Keratinocyte (primary cell): ENCODE measurements at regions not wholly inside any gene's neighbourhood (a gene's known extent, or its start where the extent isn't known, plus 50 kb on each side); places are given as distances from the start of the nearest gene placed in this dataset.
"Not testable (repeated sequence)": the region's sequence is repeated elsewhere in the genome, so short reads cannot be mapped to it uniquely, and the experiment has no call there.

ENCODE experiments used
- DNase-seq: peaks from one replicate; pipeline ENCODE4 v3.0.0-alpha.2; 2011; ENCODE audit warnings: low read depth, missing footprints, low spot score
- FAIRE-seq: peaks from 2 replicates; lab custom pipeline; 2011; peaks lifted over from hg19 to GRCh38; lab: Jason Lieb, UNC
- H2AFZ ChIP-seq: 2 replicates; pipeline ENCODE4 v1.6.0; 2012; ENCODE audit warnings: low read length, control low read depth, inconsistent platforms; ENCODE audit not compliant: control insufficient read depth
- H3K27ac ChIP-seq: 2 replicates; pipeline ENCODE4 v1.5.1; 2011; ENCODE audit warnings: low read length; ENCODE audit not compliant: control insufficient read depth, insufficient read depth
- H3K27me3 ChIP-seq: 3 replicates; pipeline ENCODE4 v1.6.0; 2011; ENCODE audit warnings: low read length; ENCODE audit not compliant: control insufficient read depth, insufficient read depth; ENCODE audit errors: extremely low read depth
- H3K36me3 ChIP-seq, 2 experiments: 2 replicates in 1 of 2; 3 replicates in 1 of 2; pipeline ENCODE4 v1.5.1; 2011; ENCODE audit warnings: low read length in 2 of 2, mild to moderate bottlenecking in 1 of 2; ENCODE audit not compliant: control insufficient read depth in 2 of 2, insufficient read depth in 2 of 2; ENCODE audit errors: extremely low read depth in 1 of 2
- H3K4me1 ChIP-seq: 3 replicates; pipeline ENCODE4 v1.5.1; 2011; ENCODE audit warnings: low read length; ENCODE audit not compliant: control insufficient read depth, insufficient read depth; ENCODE audit errors: extremely low read depth
- H3K4me2 ChIP-seq: 3 replicates; pipeline ENCODE4 v1.6.0; 2011; ENCODE audit warnings: low read depth, low read length; ENCODE audit not compliant: control insufficient read depth, insufficient read depth; ENCODE audit errors: extremely low read depth
- H3K4me3 ChIP-seq, 3 experiments: fragments of 200-600 bp in 1 of 3; sonication (generic) in 1 of 3; 2 replicates in 2 of 3; 3 replicates in 1 of 3; pipeline ENCODE4 v1.5.1; 2011 to 2016; ENCODE audit warnings: low read length in 3 of 3, mild to moderate bottlenecking in 3 of 3, control low read depth in 2 of 3, inconsistent platforms in 1 of 3, low read depth in 1 of 3, mixed read lengths in 1 of 3, mixed run types in 1 of 3, moderate library complexity in 1 of 3; ENCODE audit not compliant: control insufficient read depth in 2 of 3, insufficient read depth in 2 of 3; ENCODE audit errors: extremely low read depth in 1 of 3
- H3K79me2 ChIP-seq: 2 replicates; pipeline ENCODE4 v1.6.0; 2012; ENCODE audit warnings: low read length; ENCODE audit not compliant: control insufficient read depth, insufficient read depth
- H3K9ac ChIP-seq: 3 replicates; pipeline ENCODE4 v1.6.0; 2011; ENCODE audit warnings: low read length; ENCODE audit not compliant: control insufficient read depth, insufficient read depth; ENCODE audit errors: extremely low read depth
- H3K9me1 ChIP-seq: 3 replicates; pipeline ENCODE4 v1.6.0; 2011; ENCODE audit warnings: low read length; ENCODE audit not compliant: control insufficient read depth, insufficient read depth; ENCODE audit errors: extremely low read depth
- H3K9me3 ChIP-seq: 2 replicates; pipeline ENCODE4 v1.5.1; 2012; ENCODE audit warnings: low read depth, low read length; ENCODE audit not compliant: control insufficient read depth
- H4K20me1 ChIP-seq: 3 replicates; pipeline ENCODE4 v1.6.0; 2011; ENCODE audit warnings: low read length; ENCODE audit not compliant: control insufficient read depth, insufficient read depth; ENCODE audit errors: extremely low read depth
- EZH2 ChIP-seq: IDR thresholded peaks from one replicate; pipeline ENCODE4 v1.6.1; 2012; ENCODE audit warnings: inconsistent platforms, mild to moderate bottlenecking, low read length, moderate library complexity
- dilution Hi-C: fragments of 300-500 bp; cut with MboI; formaldehyde crosslinking; loops from one replicate; pipeline ENCODE4 v1.7.0; 2020; ENCODE audit warnings: low sequenced_read_pairs; ENCODE audit not compliant: extremely low pct_ligation_motif_present
- TF ChIP-seq, protein P1 (sequence below), 3 experiments: IDR thresholded peaks in 1 of 3; conservative IDR thresholded peaks in 1 of 3; optimal IDR thresholded peaks in 1 of 3; 2 replicates in 2 of 3; 3 replicates in 1 of 3; pipeline versions ENCODE3 to v1.5.1; 2011; ENCODE audit warnings: low read length in 3 of 3, mild to moderate bottlenecking in 3 of 3, moderate library complexity in 2 of 3, control low read depth in 1 of 3, inconsistent platforms in 1 of 3; ENCODE audit not compliant: insufficient read depth in 2 of 3; ENCODE audit errors: extremely low read depth in 1 of 3

DNA sequence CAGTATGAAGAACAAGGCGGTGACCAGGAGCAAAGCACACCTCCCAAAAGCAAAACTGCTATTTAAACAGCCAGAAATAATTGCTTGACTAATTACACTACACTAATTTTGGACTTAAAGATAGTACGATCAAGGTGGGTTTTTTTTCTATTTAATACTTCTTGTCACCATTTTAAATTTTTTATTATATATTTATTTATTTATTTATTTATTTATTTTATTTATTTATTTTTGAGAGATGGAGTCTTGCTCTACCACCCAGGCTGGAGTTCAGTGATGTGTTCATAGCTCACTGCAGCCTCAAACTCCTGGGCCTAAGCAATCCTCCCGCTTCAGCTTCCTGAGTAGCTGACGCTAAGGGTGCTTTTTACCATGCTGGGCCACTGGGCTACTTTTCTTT lies 146.2 kb upstream of the IRX1 start:
- H3K4me3 ChIP-seq = no peak overlapping the region

DNA sequence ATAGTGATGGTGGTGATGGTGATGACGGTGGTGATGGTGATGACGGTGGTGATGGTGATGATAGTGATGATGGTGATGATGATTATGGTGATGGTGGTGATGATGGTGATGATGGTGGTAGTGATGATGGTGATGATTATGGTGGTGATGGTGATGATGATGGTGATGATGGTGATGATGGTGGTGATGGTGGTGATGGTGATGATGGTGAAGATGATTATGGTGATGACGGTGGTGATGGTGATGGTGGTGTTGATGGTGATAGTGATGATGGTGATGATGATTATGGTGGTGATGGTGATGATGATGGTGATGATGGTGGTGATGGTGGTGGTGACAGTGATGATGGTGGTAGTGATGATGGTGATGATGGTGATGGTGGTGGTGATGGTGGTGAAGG lies 149.2 kb upstream of the IRX1 start:
- Histone ChIP-seq H3K4me1 (no peaks in the 10 kb centered on the region), H4K20me1 (no peaks in the 10 kb centered on the region), H3K27ac (no peak overlapping the region), H3K79me2 (no peaks in the 10 kb centered on the region), H3K4me3 (no peak overlapping the region), H3K9ac (no peak overlapping the region), H3K36me3 (no peaks in the 10 kb centered on the region), H3K27me3 (no peaks in the 10 kb centered on the region), H3K4me2 (no peak overlapping the region), H2AFZ (no peak overlapping the region), H3K9me3 (peaks cover 13% of the 10 kb centered on the region), H3K9me1 (no peaks in the 10 kb centered on the region)
- dilution Hi-C loops = no loop called here
- no peak for DNase-seq
- TF ChIP-seq EZH2 = no peak
- TF ChIP-seq, protein P1, sequence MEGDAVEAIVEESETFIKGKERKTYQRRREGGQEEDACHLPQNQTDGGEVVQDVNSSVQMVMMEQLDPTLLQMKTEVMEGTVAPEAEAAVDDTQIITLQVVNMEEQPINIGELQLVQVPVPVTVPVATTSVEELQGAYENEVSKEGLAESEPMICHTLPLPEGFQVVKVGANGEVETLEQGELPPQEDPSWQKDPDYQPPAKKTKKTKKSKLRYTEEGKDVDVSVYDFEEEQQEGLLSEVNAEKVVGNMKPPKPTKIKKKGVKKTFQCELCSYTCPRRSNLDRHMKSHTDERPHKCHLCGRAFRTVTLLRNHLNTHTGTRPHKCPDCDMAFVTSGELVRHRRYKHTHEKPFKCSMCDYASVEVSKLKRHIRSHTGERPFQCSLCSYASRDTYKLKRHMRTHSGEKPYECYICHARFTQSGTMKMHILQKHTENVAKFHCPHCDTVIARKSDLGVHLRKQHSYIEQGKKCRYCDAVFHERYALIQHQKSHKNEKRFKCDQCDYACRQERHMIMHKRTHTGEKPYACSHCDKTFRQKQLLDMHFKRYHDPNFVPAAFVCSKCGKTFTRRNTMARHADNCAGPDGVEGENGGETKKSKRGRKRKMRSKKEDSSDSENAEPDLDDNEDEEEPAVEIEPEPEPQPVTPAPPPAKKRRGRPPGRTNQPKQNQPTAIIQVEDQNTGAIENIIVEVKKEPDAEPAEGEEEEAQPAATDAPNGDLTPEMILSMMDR (optimal IDR thresholded peaks at IDR 0.05 in 1 of 3, IDR thresholded peaks at IDR 0.05 in 1 of 3, conservative IDR thresholded peaks at IDR 0.05 in 1 of 3; ENCODE audit: extremely low read depth in 1 of 3, insufficient read depth in 2 of 3, low read length in 3 of 3) = no peak
- FAIRE-seq = no peak

More for the DNA sequence above, 146.2 kb upstream of the IRX1 start:
- TF ChIP-seq, protein P1 (optimal IDR thresholded peaks at IDR 0.05 in 1 of 3, IDR thresholded peaks at IDR 0.05 in 1 of 3, conservative IDR thresholded peaks at IDR 0.05 in 1 of 3; ENCODE audit: extremely low read depth in 1 of 3, insufficient read depth in 2 of 3, low read length in 3 of 3) = no peak
- TF ChIP-seq EZH2 = no peak
- Histone ChIP-seq H2AFZ (no peak overlapping the region), H3K36me3 (no peaks in the 10 kb centered on the region), H3K79me2 (no peaks in the 10 kb centered on the region), H3K9me1 (no peaks in the 10 kb centered on the region), H4K20me1 (no peaks in the 10 kb centered on the region), H3K9me3 (peaks cover 13% of the 10 kb centered on the region), H3K4me2 (no peak overlapping the region), H3K9ac (no peak overlapping the region), H3K27ac (no peak overlapping the region), H3K27me3 (no peaks in the 10 kb centered on the region), H3K4me1 (no peaks in the 10 kb centered on the region)
- DNase-seq = no peak
- dilution Hi-C loops = no loop called here
- FAIRE-seq = no peak

DNA sequence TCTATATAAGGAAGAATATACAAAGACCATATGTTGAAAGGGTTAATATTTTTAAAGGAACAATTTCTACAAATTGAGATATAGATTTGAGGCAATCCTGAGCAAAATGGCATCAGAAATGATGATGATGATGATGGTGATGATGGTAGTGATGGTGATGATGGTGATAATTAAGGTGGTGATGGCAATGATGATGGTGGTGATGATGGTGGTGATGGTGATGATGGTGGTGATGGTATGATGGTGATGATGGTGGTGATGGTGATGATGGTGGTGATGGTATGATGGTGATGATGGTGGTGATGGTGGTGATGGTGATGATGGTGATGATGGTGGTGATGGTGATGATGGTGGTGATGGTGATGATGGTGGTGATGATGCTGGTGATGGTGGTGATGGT lies 150.1 kb upstream of the IRX1 start:
- dilution Hi-C loops, H3K9ac ChIP-seq, H3K27me3 ChIP-seq, FAIRE-seq, H3K79me2 ChIP-seq, DNase-seq, H3K36me3 ChIP-seq, H3K4me2 ChIP-seq, H3K4me1 ChIP-seq, H3K27ac ChIP-seq, H2AFZ ChIP-seq, H3K4me3 ChIP-seq, H3K9me1 ChIP-seq, H4K20me1 ChIP-seq: not testable (repeated sequence)
- H3K9me3 ChIP-seq = peaks cover 13% of the 10 kb centered on the region
